Tibial artery (tissue), 4 donors: ENCODE measurements at regions not wholly inside any gene's neighbourhood (a gene's known extent, or its start where the extent isn't known, plus 50 kb on each side); places are given as distances from the start of the nearest gene placed in this dataset.

Source experiments
- DNase-seq, 2 donors: peaks; one replicate each; pipeline ENCODE4 v3.0.0-alpha.2; 2019
- H3K27ac ChIP-seq, 2 donors: fragments of 200-600 bp; sonication (generic) in 1 of 2; 1 replicate in 1 of 2; 2 replicates in 1 of 2; pipeline ENCODE4 v1.5.1; 2018 to 2019; ENCODE audit warnings: mild to moderate bottlenecking in 1 of 2
- H3K27me3 ChIP-seq, 2 donors: fragments of 200-600 bp; sonication (generic) in 1 of 2; one replicate each; pipeline versions ENCODE4 v1.5.1 to v1.6.0; 2016 to 2019
- H3K36me3 ChIP-seq, 3 donors: fragments of 200-600 bp; sonication (generic) in 2 of 3; one replicate each; pipeline ENCODE4 v1.5.1; 2016 to 2019; ENCODE audit warnings: mild to moderate bottlenecking in 2 of 3
- H3K4me1 ChIP-seq, 4 donors: fragments of 200-600 bp; sonication (generic) in 2 of 4; 1 replicate in 3 of 4; 2 replicates in 1 of 4; pipeline ENCODE4 v1.5.1; 2016 to 2019
- H3K4me3 ChIP-seq, 2 donors: fragments of 200-600 bp; sonication (generic) in 1 of 2; 1 replicate in 1 of 2; 2 replicates in 1 of 2; pipeline ENCODE4 v1.5.1; 2018 to 2019; ENCODE audit warnings: mild to moderate bottlenecking in 2 of 2
- H3K9me3 ChIP-seq, 3 donors: fragments of 200-600 bp; sonication (generic) in 1 of 3; one replicate each; pipeline ENCODE4 v1.5.1; 2016 to 2019
- CTCF ChIP-seq, 2 experiments: fragments of 200-600 bp in 1 of 2; fragments of 450-650 bp in 1 of 2; IDR thresholded peaks; one replicate each; pipeline ENCODE4 v1.5.1; 2017 to 2019; ENCODE audit warnings: antibody characterized with exemption in 2 of 2, mild to moderate bottlenecking in 1 of 2, moderate library complexity in 1 of 2
- intact Hi-C: fragments of 100-400 bp; cut with DNase I; formaldehyde crosslinking; loops from one replicate; pipeline ENCODE4 v1.15.0; 2023; ENCODE audit warnings: low total_unique reads

- peaks cover 0 to 10% (median 2%) of the 10 kb centered on the region in 4 donors for H3K4me1 ChIP-seq
- H3K9me3 ChIP-seq = no peaks in the 10 kb centered on the region
- H3K27me3 ChIP-seq = peaks cover 0 to 16% of the 10 kb centered on the region in 2 donors
- no peak for TF ChIP-seq CTCF (IDR thresholded peaks at IDR 0.05)
- no peak for DNase-seq
- H3K4me3 ChIP-seq = no peak overlapping the region
- intact Hi-C loops = no loop called here
- no peaks in the 10 kb centered on the region for H3K36me3 ChIP-seq
- H3K27ac ChIP-seq = no peak overlapping the region
These were observed 766.7 kb upstream of the TBX3 start for GRCh38 chr12:115450710-115451109.

- peaks cover 0 to 16% of the 10 kb centered on the region in 2 donors for H3K27me3 ChIP-seq
- no peaks in the 10 kb centered on the region for H3K9me3 ChIP-seq
- no peak for DNase-seq
- H3K27ac ChIP-seq = no peak overlapping the region
- TF ChIP-seq CTCF (IDR thresholded peaks at IDR 0.05) = no peak
- no peaks in the 10 kb centered on the region for H3K36me3 ChIP-seq
- H3K4me3 ChIP-seq = no peak overlapping the region
- intact Hi-C loops = no loop called here
- H3K4me1 ChIP-seq = peaks cover 0 to 10% (median 2%) of the 10 kb centered on the region in 4 donors
These were observed 766.0 kb upstream of the TBX3 start for GRCh38 chr12:115450017-115450416.

- peaks cover 0 to 10% (median 2%) of the 10 kb centered on the region in 4 donors for H3K4me1 ChIP-seq
- no peaks in the 10 kb centered on the region for H3K36me3 ChIP-seq
- no peaks in the 10 kb centered on the region for H3K9me3 ChIP-seq
- intact Hi-C loops = no loop called here
- DNase-seq = no peak
- H3K27ac ChIP-seq = no peak overlapping the region
- H3K4me3 ChIP-seq = no peak overlapping the region
- peaks cover 0 to 16% of the 10 kb centered on the region in 2 donors for H3K27me3 ChIP-seq
- no peak for TF ChIP-seq CTCF (IDR thresholded peaks at IDR 0.05)
These were observed 765.6 kb upstream of the TBX3 start for GRCh38 chr12:115449526-115449925.

- H3K27ac ChIP-seq = no peak overlapping the region
- H3K27me3 ChIP-seq = peaks cover 0 to 3% of the 10 kb centered on the region in 2 donors
- H3K4me3 ChIP-seq = no peak overlapping the region
- H3K4me1 ChIP-seq = no peaks in the 10 kb centered on the region
- no peak for DNase-seq
- H3K9me3 ChIP-seq = no peaks in the 10 kb centered on the region
- no peaks in the 10 kb centered on the region for H3K36me3 ChIP-seq
- intact Hi-C loops = no loop called here
- no peak for TF ChIP-seq CTCF (IDR thresholded peaks at IDR 0.05)
These were observed 760.4 kb upstream of the TBX3 start for GRCh38 chr12:115444346-115444745.

- intact Hi-C loops = no loop called here
- no peak overlapping the region for H3K4me3 ChIP-seq
- no peak for TF ChIP-seq CTCF (IDR thresholded peaks at IDR 0.05)
- peaks cover 0 to 3% of the 10 kb centered on the region in 2 donors for H3K27me3 ChIP-seq
- no peaks in the 10 kb centered on the region for H3K9me3 ChIP-seq
- H3K27ac ChIP-seq = no peak overlapping the region
- no peaks in the 10 kb centered on the region for H3K4me1 ChIP-seq
- H3K36me3 ChIP-seq = no peaks in the 10 kb centered on the region
- no peak for DNase-seq
These were observed 759.5 kb upstream of the TBX3 start for GRCh38 chr12:115443351-115443938.

GRCh38 chr12:115440438-115440837 is 756.5 kb upstream of the TBX3 start:
- H3K4me1 ChIP-seq = no peaks in the 10 kb centered on the region
- no peak overlapping the region for H3K4me3 ChIP-seq
- intact Hi-C loops = no loop called here
- no peak overlapping the region for H3K27ac ChIP-seq
- no peaks in the 10 kb centered on the region for H3K27me3 ChIP-seq
- H3K36me3 ChIP-seq = no peaks in the 10 kb centered on the region
- no peak for DNase-seq
- no peak for TF ChIP-seq CTCF (IDR thresholded peaks at IDR 0.05)
- H3K9me3 ChIP-seq = no peaks in the 10 kb centered on the region
